MV-4-11 (cell line): ENCODE measurements at regions not wholly inside any gene's neighbourhood (a gene's known extent, or its start where the extent isn't known, plus 50 kb on each side); places are given as distances from the start of the nearest gene placed in this dataset.
"Not testable (repeated sequence)": the region's sequence is repeated elsewhere in the genome, so short reads cannot be mapped to it uniquely, and the experiment has no call there.

Experiments used
- DNase-seq: peaks from one replicate; lab custom pipeline; 2025; lab: John Stamatoyannopoulos, UW

GRCh38 chr11:105429096-105429910 is 180.6 kb upstream of the GRIA4 start:
- no peak for DNase-seq

GRCh38 chr11:105407101-105407500 is 202.8 kb upstream of the GRIA4 start:
- DNase-seq = no peak

- no peak for DNase-seq
These were observed 208.5 kb upstream of the GRIA4 start for GRCh38 chr11:105401269-105401809.

- peak; percentile 81 for DNase-seq
These were observed 210.4 kb upstream of the GRIA4 start for GRCh38 chr11:105399511-105399910.

- no peak for DNase-seq
These were observed 211.2 kb upstream of the GRIA4 start for GRCh38 chr11:105398636-105399035.

GRCh38 chr11:105393326-105393725 is 216.5 kb upstream of the GRIA4 start:
- no peak for DNase-seq

- DNase-seq = peak; percentile 58
These were observed 217.3 kb upstream of the GRIA4 start for GRCh38 chr11:105392556-105392955.

GRCh38 chr11:105389952-105390351 is 219.9 kb upstream of the GRIA4 start:
- no peak for DNase-seq

- DNase-seq = no peak
These were observed 221.9 kb upstream of the GRIA4 start for GRCh38 chr11:105388006-105388405.

GRCh38 chr11:105381941-105382340 is 227.9 kb upstream of the GRIA4 start:
- peak; percentile 10 for DNase-seq

GRCh38 chr11:105377870-105378269 is 232.0 kb upstream of the GRIA4 start:
- DNase-seq = no peak

- no peak for DNase-seq
These were observed 232.6 kb upstream of the CARD18 start for GRCh38 chr11:105372206-105372605.

GRCh38 chr11:105371311-105371710 is 231.7 kb upstream of the CARD18 start:
- no peak for DNase-seq

GRCh38 chr11:105368711-105369110 is 229.1 kb upstream of the CARD18 start:
- no peak for DNase-seq

GRCh38 chr11:105367129-105367528 is 227.6 kb upstream of the CARD18 start:
- no peak for DNase-seq

- DNase-seq = no peak
These were observed 222.1 kb upstream of the CARD18 start for GRCh38 chr11:105361651-105362050.

- no peak for DNase-seq
These were observed 218.2 kb upstream of the CARD18 start for GRCh38 chr11:105357764-105358163.

- no peak for DNase-seq
These were observed 217.6 kb upstream of the CARD18 start for GRCh38 chr11:105357146-105357545.

GRCh38 chr11:105349867-105350266 is 210.3 kb upstream of the CARD18 start:
- DNase-seq = not testable (repeated sequence)

GRCh38 chr11:105344938-105345337 is 205.4 kb upstream of the CARD18 start:
- no peak for DNase-seq

- no peak for DNase-seq
These were observed 194.6 kb upstream of the CARD18 start for GRCh38 chr11:105334025-105334714.

- DNase-seq = no peak
These were observed 193.6 kb upstream of the CARD18 start for GRCh38 chr11:105333153-105333552.

- DNase-seq = no peak
These were observed 192.6 kb upstream of the CARD18 start for GRCh38 chr11:105332171-105332570.
